Pulmonary artery endothelial cell (primary cell): ENCODE measurements at regions not wholly inside any gene's neighbourhood (a gene's known extent, or its start where the extent isn't known, plus 50 kb on each side); places are given as distances from the start of the nearest gene placed in this dataset.

Experiments
- DNase-seq: peaks from one replicate; pipeline ENCODE4 v3.0.0-alpha.2; 2011; ENCODE audit warnings: low read depth, low spot score

- DNase-seq, result no peak
These were observed 117.2 kb downstream of the SLC25A24 start for GRCh38 chr1:108082738-108083562.

GRCh38 chr1:108082001-108082400 is 117.0 kb upstream of the VAV3 start:
- DNase-seq, result no peak

GRCh38 chr1:108080448-108080847 is 115.5 kb upstream of the VAV3 start:
- DNase-seq, result no peak

GRCh38 chr1:108079440-108080025 is 114.6 kb upstream of the VAV3 start:
- DNase-seq, result no peak

- DNase-seq, result no peak
These were observed 113.0 kb upstream of the VAV3 start for GRCh38 chr1:108077991-108078390.

GRCh38 chr1:108075055-108075454 is 110.1 kb upstream of the VAV3 start:
- no peak for DNase-seq

GRCh38 chr1:108072776-108073175 is 107.8 kb upstream of the VAV3 start:
- DNase-seq, result no peak

GRCh38 chr1:108072212-108072611 is 107.2 kb upstream of the VAV3 start:
- DNase-seq, result no peak

- DNase-seq, result no peak
These were observed 106.6 kb upstream of the VAV3 start for GRCh38 chr1:108071601-108072000.

GRCh38 chr1:108070662-108071061 is 105.7 kb upstream of the VAV3 start:
- no peak for DNase-seq

- no peak for DNase-seq
These were observed 103.0 kb upstream of the VAV3 start for GRCh38 chr1:108067884-108068540.

- DNase-seq, result no peak
These were observed 101.8 kb upstream of the VAV3 start for GRCh38 chr1:108066808-108067207.

- no peak for DNase-seq
These were observed 99.3 kb upstream of the VAV3 start for GRCh38 chr1:108064255-108064654.

GRCh38 chr1:108063703-108064102 is 98.7 kb upstream of the VAV3 start:
- DNase-seq, result no peak

GRCh38 chr1:108059945-108060344 is 95.0 kb upstream of the VAV3 start:
- DNase-seq, result no peak

- DNase-seq, result no peak
These were observed 92.6 kb upstream of the VAV3 start for GRCh38 chr1:108057541-108057940.

- no peak for DNase-seq
These were observed 91.5 kb upstream of the VAV3 start for GRCh38 chr1:108056436-108056990.

GRCh38 chr1:108055387-108055786 is 90.4 kb upstream of the VAV3 start:
- no peak for DNase-seq

- no peak for DNase-seq
These were observed 89.4 kb upstream of the VAV3 start for GRCh38 chr1:108054396-108054795.

GRCh38 chr1:108053270-108054013 is 88.5 kb upstream of the VAV3 start:
- no peak for DNase-seq

- no peak for DNase-seq
These were observed 86.8 kb upstream of the VAV3 start for GRCh38 chr1:108051631-108052377.
